Endothelial cell of umbilical vein (primary cell): ENCODE measurements at regions not wholly inside any gene's neighbourhood (a gene's known extent, or its start where the extent isn't known, plus 50 kb on each side); places are given as distances from the start of the nearest gene placed in this dataset.

Source experiments
- EZH2 ChIP-seq: IDR thresholded peaks from 2 replicates; pipeline ENCODE4 v1.6.1; 2012; ENCODE audit warnings: borderline replicate concordance, low read depth, mild to moderate bottlenecking, moderate library complexity, low read length, inconsistent platforms; ENCODE audit not compliant: severe bottlenecking
- GATA2 ChIP-seq: IDR thresholded peaks from 2 replicates; pipeline ENCODE4 v1.7.0; 2011; ENCODE audit warnings: low read depth, mild to moderate bottlenecking, moderate library complexity, mixed read lengths, low read length; ENCODE audit not compliant: insufficient read length, insufficient read depth
- JUN ChIP-seq: IDR thresholded peaks from 2 replicates; pipeline ENCODE4 v1.6.1; 2011; ENCODE audit warnings: borderline replicate concordance, low read depth; ENCODE audit not compliant: insufficient read length, insufficient read depth
- POLR2A ChIP-seq: IDR thresholded peaks from 2 replicates; pipeline ENCODE4 v1.6.1; 2012; ENCODE audit warnings: low read depth, mild to moderate bottlenecking, control low read depth, low read length
- POLR2AphosphoS5 ChIP-seq: IDR thresholded peaks from 2 replicates; pipeline ENCODE4 v1.6.1; 2012; ENCODE audit warnings: low read depth, mild to moderate bottlenecking, control low read depth, low read length, moderate library complexity; ENCODE audit not compliant: insufficient read depth
- TF ChIP-seq, protein P1 (sequence below), 2 donors: IDR thresholded peaks; 1 replicate in 1 of 2; 2 replicates in 1 of 2; pipeline ENCODE4 v1.5.1; 2011; ENCODE audit warnings: low read length in 2 of 2, mild to moderate bottlenecking in 2 of 2, moderate library complexity in 2 of 2, control low read depth in 1 of 2, inconsistent platforms in 1 of 2, low read depth in 1 of 2; ENCODE audit not compliant: insufficient read depth in 1 of 2; ENCODE audit errors: extremely low read depth in 1 of 2

GRCh38 chr10:2729197-2729596, 338.2 kb upstream of the PFKP start:
- TF ChIP-seq POLR2A (no peak), POLR2AphosphoS5 (no peak), EZH2 (no peak), JUN (no peak), GATA2 (no peak)
- TF ChIP-seq, protein P1, sequence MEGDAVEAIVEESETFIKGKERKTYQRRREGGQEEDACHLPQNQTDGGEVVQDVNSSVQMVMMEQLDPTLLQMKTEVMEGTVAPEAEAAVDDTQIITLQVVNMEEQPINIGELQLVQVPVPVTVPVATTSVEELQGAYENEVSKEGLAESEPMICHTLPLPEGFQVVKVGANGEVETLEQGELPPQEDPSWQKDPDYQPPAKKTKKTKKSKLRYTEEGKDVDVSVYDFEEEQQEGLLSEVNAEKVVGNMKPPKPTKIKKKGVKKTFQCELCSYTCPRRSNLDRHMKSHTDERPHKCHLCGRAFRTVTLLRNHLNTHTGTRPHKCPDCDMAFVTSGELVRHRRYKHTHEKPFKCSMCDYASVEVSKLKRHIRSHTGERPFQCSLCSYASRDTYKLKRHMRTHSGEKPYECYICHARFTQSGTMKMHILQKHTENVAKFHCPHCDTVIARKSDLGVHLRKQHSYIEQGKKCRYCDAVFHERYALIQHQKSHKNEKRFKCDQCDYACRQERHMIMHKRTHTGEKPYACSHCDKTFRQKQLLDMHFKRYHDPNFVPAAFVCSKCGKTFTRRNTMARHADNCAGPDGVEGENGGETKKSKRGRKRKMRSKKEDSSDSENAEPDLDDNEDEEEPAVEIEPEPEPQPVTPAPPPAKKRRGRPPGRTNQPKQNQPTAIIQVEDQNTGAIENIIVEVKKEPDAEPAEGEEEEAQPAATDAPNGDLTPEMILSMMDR (IDR thresholded peaks at IDR 0.05; ENCODE audit: extremely low read depth in 1 of 2, insufficient read depth in 1 of 2, low read depth in 1 of 2, low read length in 2 of 2): no peak
